ENCODE measurements at regions not wholly inside any gene's neighbourhood (a gene's known extent, or its start where the extent isn't known, plus 50 kb on each side); places are given as distances from the start of the nearest gene placed in this dataset.
"Not testable (repeated sequence)": the region's sequence is repeated elsewhere in the genome, so short reads cannot be mapped to it uniquely, and the experiment has no call there.

DNA sequence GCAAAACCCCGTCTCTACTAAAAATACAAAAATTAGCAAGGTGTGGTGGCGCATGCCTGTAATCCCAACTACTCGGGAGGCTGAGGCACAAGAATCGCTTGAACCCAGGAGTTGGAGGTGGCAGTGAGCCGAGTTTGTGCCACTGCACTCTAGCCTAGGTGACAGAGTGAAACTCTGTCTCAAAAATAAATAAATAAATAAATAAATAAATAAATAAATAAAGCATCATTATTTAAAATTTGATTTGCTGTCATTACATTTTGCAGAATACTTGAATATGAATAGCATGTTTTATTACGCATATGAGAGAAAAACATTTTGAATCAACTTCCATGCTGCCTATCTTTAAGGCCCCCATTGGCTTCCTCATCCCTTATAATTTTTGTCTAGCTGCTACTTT, 53.4 kb upstream of the MED14 start:
- H3K36me3 Mint-ChIP-seq; H3K4me3 Mint-ChIP-seq; H3K9me3 Mint-ChIP-seq; H3K27ac Mint-ChIP-seq; H3K4me1 Mint-ChIP-seq (ENCODE audit: unreplicated experiment); DNase-seq (ENCODE audit: extremely low spot score, unreplicated experiment); H3K27me3 Mint-ChIP-seq: not testable (repeated sequence)

DNA sequence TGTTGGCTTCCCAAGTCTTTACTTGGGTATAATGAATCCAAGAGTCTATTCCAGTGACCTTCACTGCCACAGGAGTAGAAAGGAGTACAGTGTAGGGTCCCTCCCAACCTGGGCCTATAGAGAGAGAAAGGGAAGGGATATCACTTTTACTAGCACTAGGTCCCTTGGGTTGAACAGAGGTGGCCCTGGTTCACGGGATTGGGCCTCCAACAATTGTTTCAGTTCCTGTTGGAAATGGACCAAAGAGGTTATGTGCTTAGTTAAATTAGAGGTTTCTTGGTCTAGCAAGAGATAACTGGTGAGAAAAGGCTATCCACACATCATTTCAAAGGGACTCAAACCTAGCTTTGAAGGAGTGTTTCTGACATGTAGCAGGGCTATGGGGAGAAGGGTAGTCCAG, 57.1 kb upstream of the MED14 start:
- Mint-ChIP-seq H3K27ac (no peak overlapping the region), H3K36me3 (no peaks in the 10 kb centered on the region), H3K9me3 (no peaks in the 10 kb centered on the region), H3K27me3 (no peaks in the 10 kb centered on the region), H3K4me3 (no peak overlapping the region), H3K4me1 (ENCODE audit: unreplicated experiment) (no peaks in the 10 kb centered on the region)
- TF ChIP-seq, protein P1, sequence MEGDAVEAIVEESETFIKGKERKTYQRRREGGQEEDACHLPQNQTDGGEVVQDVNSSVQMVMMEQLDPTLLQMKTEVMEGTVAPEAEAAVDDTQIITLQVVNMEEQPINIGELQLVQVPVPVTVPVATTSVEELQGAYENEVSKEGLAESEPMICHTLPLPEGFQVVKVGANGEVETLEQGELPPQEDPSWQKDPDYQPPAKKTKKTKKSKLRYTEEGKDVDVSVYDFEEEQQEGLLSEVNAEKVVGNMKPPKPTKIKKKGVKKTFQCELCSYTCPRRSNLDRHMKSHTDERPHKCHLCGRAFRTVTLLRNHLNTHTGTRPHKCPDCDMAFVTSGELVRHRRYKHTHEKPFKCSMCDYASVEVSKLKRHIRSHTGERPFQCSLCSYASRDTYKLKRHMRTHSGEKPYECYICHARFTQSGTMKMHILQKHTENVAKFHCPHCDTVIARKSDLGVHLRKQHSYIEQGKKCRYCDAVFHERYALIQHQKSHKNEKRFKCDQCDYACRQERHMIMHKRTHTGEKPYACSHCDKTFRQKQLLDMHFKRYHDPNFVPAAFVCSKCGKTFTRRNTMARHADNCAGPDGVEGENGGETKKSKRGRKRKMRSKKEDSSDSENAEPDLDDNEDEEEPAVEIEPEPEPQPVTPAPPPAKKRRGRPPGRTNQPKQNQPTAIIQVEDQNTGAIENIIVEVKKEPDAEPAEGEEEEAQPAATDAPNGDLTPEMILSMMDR (conservative IDR thresholded peaks at IDR 0.05) = no peak
- no peak for DNase-seq (ENCODE audit: extremely low spot score, unreplicated experiment)

DNA sequence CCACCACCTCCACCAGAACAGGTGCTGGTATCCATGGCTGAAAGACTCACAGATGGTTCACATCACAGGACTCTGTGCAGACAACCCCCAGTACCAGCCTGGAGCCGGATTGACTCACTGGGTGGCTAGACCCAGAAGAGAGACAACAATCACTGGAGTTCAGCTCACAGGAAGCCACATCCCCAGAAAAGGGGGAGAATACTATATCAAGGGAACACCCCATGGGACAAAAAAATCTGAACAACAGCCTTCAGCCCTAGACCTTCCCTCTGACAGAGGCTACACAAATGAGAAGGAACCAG, 59.4 kb upstream of the MED14 start:
- DNase-seq (ENCODE audit: extremely low spot score, unreplicated experiment); H3K36me3 Mint-ChIP-seq; H3K4me3 Mint-ChIP-seq; H3K27me3 Mint-ChIP-seq; H3K9me3 Mint-ChIP-seq; H3K4me1 Mint-ChIP-seq (ENCODE audit: unreplicated experiment); H3K27ac Mint-ChIP-seq: not testable (repeated sequence)

DNA sequence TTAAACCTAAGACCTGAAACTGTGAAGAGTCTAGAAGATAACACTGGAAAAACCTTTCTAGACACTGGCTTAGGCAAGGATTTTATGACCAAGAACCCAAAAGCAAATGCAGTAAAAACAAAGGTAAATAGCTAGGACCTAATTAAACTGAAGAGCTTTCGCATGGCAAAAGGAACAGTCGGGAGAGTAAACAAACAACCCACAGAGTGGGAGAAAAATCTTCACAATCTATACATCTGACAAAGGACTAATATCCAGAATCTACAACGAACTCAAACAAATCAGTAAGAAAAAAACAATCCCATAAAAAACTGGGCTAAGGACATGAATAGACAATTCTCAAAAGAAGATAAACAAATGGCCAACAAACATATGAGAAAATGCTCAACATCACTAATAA, 64.4 kb upstream of the MED14 start:
- H3K4me3 Mint-ChIP-seq; H3K36me3 Mint-ChIP-seq; H3K27me3 Mint-ChIP-seq; H3K27ac Mint-ChIP-seq; DNase-seq (ENCODE audit: extremely low spot score, unreplicated experiment); H3K9me3 Mint-ChIP-seq; H3K4me1 Mint-ChIP-seq (ENCODE audit: unreplicated experiment): not testable (repeated sequence)

DNA sequence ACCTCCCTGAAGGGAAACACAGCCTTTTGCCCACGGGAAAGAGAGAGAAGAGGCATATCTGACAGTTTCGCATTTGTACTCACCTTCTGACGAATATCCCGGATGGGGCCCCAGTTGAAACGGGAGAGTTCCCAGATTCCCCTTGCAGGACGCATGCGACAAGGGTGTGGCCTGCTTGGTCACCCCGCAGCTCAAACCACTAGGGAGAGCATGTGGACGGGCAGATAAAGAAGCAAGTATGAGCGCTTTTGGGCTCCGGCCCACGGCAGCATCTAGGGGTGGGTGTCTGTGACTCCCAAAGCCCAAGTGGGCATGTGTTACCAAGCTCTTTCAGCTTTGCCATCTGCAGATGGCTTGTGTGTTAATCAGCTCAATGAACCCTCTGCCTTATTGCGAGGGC, 70.1 kb upstream of the MED14 start:
- Mint-ChIP-seq H3K9me3 (peaks cover 6% of the 10 kb centered on the region), H3K27ac (no peak overlapping the region), H3K36me3 (no peaks in the 10 kb centered on the region), H3K4me3 (no peak overlapping the region), H3K4me1 (ENCODE audit: unreplicated experiment) (no peaks in the 10 kb centered on the region), H3K27me3 (no peaks in the 10 kb centered on the region)
- TF ChIP-seq, protein P1 (conservative IDR thresholded peaks at IDR 0.05) = no peak
- DNase-seq (ENCODE audit: extremely low spot score, unreplicated experiment) = no peak

DNA sequence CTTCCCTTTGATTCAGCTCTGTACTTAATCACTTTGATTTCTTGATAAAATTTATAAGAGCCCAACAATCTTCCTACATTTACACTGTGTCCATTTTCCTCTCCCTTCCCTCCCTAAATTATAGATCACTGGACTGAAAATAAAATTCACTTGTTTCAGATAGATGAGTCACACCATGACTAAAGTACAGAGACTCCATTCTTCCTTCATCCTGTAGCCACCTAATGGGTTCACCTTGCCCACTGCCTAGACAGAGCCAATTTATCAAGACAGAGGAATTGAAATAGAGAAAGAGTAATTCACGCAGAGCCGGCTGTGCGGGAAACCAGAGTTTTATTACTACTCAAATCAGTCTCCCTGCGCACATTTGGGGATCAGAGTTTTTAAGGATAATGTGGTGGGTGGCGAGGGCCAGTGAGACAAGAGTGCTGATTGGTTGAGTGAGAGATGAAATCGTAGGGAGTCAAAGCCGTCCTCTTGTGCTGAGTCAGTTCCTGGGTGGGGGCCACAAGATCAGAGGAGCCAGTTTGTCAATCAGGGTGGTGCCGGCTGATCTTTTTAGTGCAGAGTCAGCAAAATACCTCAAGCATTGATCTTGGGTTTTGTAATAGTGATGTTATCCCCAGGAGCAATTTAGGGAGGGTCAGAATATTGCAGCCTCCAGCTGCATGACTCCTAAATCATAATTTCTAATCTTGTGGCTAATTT, 71.3 kb upstream of the MED14 start:
- H3K27ac Mint-ChIP-seq = no peak overlapping the region

DNA sequence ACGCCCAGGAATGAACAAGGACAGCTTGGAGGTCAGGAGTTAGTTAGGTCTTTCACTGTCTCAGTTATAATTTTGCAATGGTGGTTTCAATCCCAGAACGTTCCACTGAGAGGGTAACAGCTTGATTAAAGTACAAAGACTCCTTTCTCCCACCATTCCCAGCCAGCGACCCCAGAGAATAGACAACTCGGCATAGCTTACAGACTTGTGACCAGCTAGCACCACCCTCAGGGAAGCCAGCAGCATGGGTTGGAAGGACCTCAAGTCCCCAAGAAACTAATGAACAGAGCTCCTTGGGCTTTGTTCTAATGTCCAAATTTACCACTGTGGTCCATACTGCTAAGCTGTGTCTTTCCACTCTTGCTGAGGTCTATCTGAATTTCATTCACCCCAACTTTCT, 72.0 kb upstream of the MED14 start:
- no peaks in the 10 kb centered on the region for H3K4me1 Mint-ChIP-seq (ENCODE audit: unreplicated experiment)
- H3K9me3 Mint-ChIP-seq = peaks cover 6% of the 10 kb centered on the region
- no peaks in the 10 kb centered on the region for H3K36me3 Mint-ChIP-seq
- no peaks in the 10 kb centered on the region for H3K27me3 Mint-ChIP-seq
- H3K4me3 Mint-ChIP-seq = no peak overlapping the region
- no peak overlapping the region for H3K27ac Mint-ChIP-seq
- TF ChIP-seq, protein P1 (conservative IDR thresholded peaks at IDR 0.05) = no peak
- DNase-seq (ENCODE audit: extremely low spot score, unreplicated experiment) = no peak

More for the DNA sequence above, 71.3 kb upstream of the MED14 start:
- peaks cover 6% of the 10 kb centered on the region for H3K9me3 Mint-ChIP-seq
- no peak for DNase-seq (ENCODE audit: extremely low spot score, unreplicated experiment)
- H3K36me3 Mint-ChIP-seq = no peaks in the 10 kb centered on the region
- no peaks in the 10 kb centered on the region for H3K4me1 Mint-ChIP-seq (ENCODE audit: unreplicated experiment)
- H3K27me3 Mint-ChIP-seq = no peaks in the 10 kb centered on the region
- no peak overlapping the region for H3K4me3 Mint-ChIP-seq
- TF ChIP-seq, protein P1 (conservative IDR thresholded peaks at IDR 0.05) = no peak

All from type B pancreatic cell (in vitro differentiated cells).